HUES64 (cell line): ENCODE measurements at regions not wholly inside any gene's neighbourhood (a gene's known extent, or its start where the extent isn't known, plus 50 kb on each side); places are given as distances from the start of the nearest gene placed in this dataset.
"Not testable (repeated sequence)": the region's sequence is repeated elsewhere in the genome, so short reads cannot be mapped to it uniquely, and the experiment has no call there.

Experiments used
- H3K27ac ChIP-seq: 2 replicates; pipeline ENCODE4 v1.7.0; 2013; ENCODE audit warnings: low read depth, low read length, inconsistent platforms
- H3K27me3 ChIP-seq: 2 replicates; pipeline ENCODE4 v1.6.1; 2013; ENCODE audit warnings: mild to moderate bottlenecking, low read length; ENCODE audit not compliant: insufficient read depth
- H3K36me3 ChIP-seq: 2 replicates; pipeline ENCODE4 v1.6.1; 2013; ENCODE audit warnings: mild to moderate bottlenecking, low read length; ENCODE audit not compliant: insufficient read depth
- H3K4me1 ChIP-seq: 2 replicates; pipeline ENCODE4 v1.6.1; 2013; ENCODE audit warnings: mild to moderate bottlenecking, low read length, moderate library complexity; ENCODE audit not compliant: insufficient read depth
- H3K4me3 ChIP-seq: 2 replicates; pipeline ENCODE4 v1.5.1; 2013; ENCODE audit warnings: mild to moderate bottlenecking, low read length, moderate library complexity
- H3K9ac ChIP-seq: 2 replicates; pipeline ENCODE4 v1.6.1; 2013; ENCODE audit warnings: mild to moderate bottlenecking, low read depth, low read length
- H3K9me3 ChIP-seq: 2 replicates; pipeline ENCODE4 v1.6.1; 2013; ENCODE audit warnings: low read depth, low read length; ENCODE audit not compliant: insufficient read depth
- WGBS: fragments of 150-250, 120-280 bp; methylation state at CpG from one replicate; pipeline ENCODE4 v1.1.7; 2013; ENCODE audit warnings: missing lambda C conversion rate; 5-methylcytosine and 5-hydroxymethylcytosine counted together

- H3K27me3 ChIP-seq = no peaks in the 10 kb centered on the region
- H3K36me3 ChIP-seq = no peaks in the 10 kb centered on the region
- 87% methylated on average over 5 of the region's 5 CpGs for WGBS
- no peak overlapping the region for H3K27ac ChIP-seq
- H3K4me1 ChIP-seq = peaks cover 11% of the 10 kb centered on the region
- no peaks in the 10 kb centered on the region for H3K9me3 ChIP-seq
- H3K4me3 ChIP-seq = no peak overlapping the region
- H3K9ac ChIP-seq = no peak overlapping the region
These were observed 773.9 kb upstream of the MMS22L start for GRCh38 chr6:98056955-98057354.

- Histone ChIP-seq H3K27ac (no peak overlapping the region), H3K36me3 (no peaks in the 10 kb centered on the region), H3K4me1 (no peaks in the 10 kb centered on the region), H3K9me3 (no peaks in the 10 kb centered on the region), H3K9ac (no peak overlapping the region), H3K4me3 (no peak overlapping the region), H3K27me3 (no peaks in the 10 kb centered on the region)
- WGBS = 85% methylated on average over 2 of the region's 2 CpGs
These were observed 767.0 kb upstream of the POU3F2 start for GRCh38 chr6:98067375-98067774.

GRCh38 chr6:98088537-98088936 lies 745.8 kb upstream of the POU3F2 start:
- H3K27ac ChIP-seq, H3K27me3 ChIP-seq, H3K4me1 ChIP-seq, H3K4me3 ChIP-seq, H3K36me3 ChIP-seq, H3K9ac ChIP-seq: not testable (repeated sequence)
- WGBS = 96% methylated on average over 8 of the region's 8 CpGs
- 0 out of 2 replicates have a peak, but pooled peaks cover 12% of the 10 kb centered on the region for H3K9me3 ChIP-seq

- Histone ChIP-seq H3K4me1 (no peaks in the 10 kb centered on the region), H3K9me3 (0 out of 2 replicates have a peak, but pooled peaks cover 12% of the 10 kb centered on the region), H3K27me3 (no peaks in the 10 kb centered on the region), H3K4me3 (no peak overlapping the region), H3K27ac (no peak overlapping the region), H3K9ac (no peak overlapping the region), H3K36me3 (no peaks in the 10 kb centered on the region)
- WGBS = 88% methylated on average over 1 of the region's 2 CpGs
These were observed 742.0 kb upstream of the POU3F2 start for GRCh38 chr6:98092331-98092730.

- no peaks in the 10 kb centered on the region for H3K27me3 ChIP-seq
- no peak overlapping the region for H3K4me3 ChIP-seq
- H3K9me3 ChIP-seq = 0 out of 2 replicates have a peak, but pooled peaks cover 3% of the 10 kb centered on the region
- WGBS = 88% methylated on average over 1 of the region's 4 CpGs
- H3K36me3 ChIP-seq = no peaks in the 10 kb centered on the region
- no peak overlapping the region for H3K9ac ChIP-seq
- H3K4me1 ChIP-seq = no peaks in the 10 kb centered on the region
- H3K27ac ChIP-seq = no peak overlapping the region
These were observed 739.7 kb upstream of the POU3F2 start for GRCh38 chr6:98094696-98095095.

GRCh38 chr6:98107801-98108200 lies 726.6 kb upstream of the POU3F2 start:
- Histone ChIP-seq H3K36me3 (no peaks in the 10 kb centered on the region), H3K27ac (no peak overlapping the region), H3K9me3 (peaks cover 6% of the 10 kb centered on the region; the same call in 1 of the 2 replicates), H3K4me3 (no peak overlapping the region), H3K9ac (no peak overlapping the region), H3K4me1 (no peaks in the 10 kb centered on the region), H3K27me3 (no peaks in the 10 kb centered on the region)

GRCh38 chr6:98116455-98116854 lies 717.9 kb upstream of the POU3F2 start:
- H3K4me1 ChIP-seq = peaks cover 25% of the 10 kb centered on the region

GRCh38 chr6:98117068-98117467 lies 717.3 kb upstream of the POU3F2 start:
- Histone ChIP-seq H3K36me3 (no peaks in the 10 kb centered on the region), H3K27ac (no peak overlapping the region), H3K4me3 (no peak overlapping the region), H3K9me3 (no peaks in the 10 kb centered on the region), H3K27me3 (no peaks in the 10 kb centered on the region), H3K4me1 (peaks cover 25% of the 10 kb centered on the region), H3K9ac (no peak overlapping the region)
- 88% methylated on average over 1 of the region's 1 CpG for WGBS

More at GRCh38 chr6:98116455-98116854, 717.9 kb upstream of the POU3F2 start:
- no peaks in the 10 kb centered on the region for H3K9me3 ChIP-seq
- H3K27ac ChIP-seq = no peak overlapping the region
- H3K4me3 ChIP-seq = no peak overlapping the region
- 90% methylated on average over 9 of the region's 9 CpGs for WGBS
- H3K36me3 ChIP-seq = no peaks in the 10 kb centered on the region
- H3K9ac ChIP-seq = no peak overlapping the region
- no peaks in the 10 kb centered on the region for H3K27me3 ChIP-seq

- Histone ChIP-seq H3K36me3 (no peaks in the 10 kb centered on the region), H3K27ac (no peak overlapping the region; the same call in 1 of the 2 replicates), H3K4me3 (no peak overlapping the region), H3K4me1 (peaks cover 25% of the 10 kb centered on the region), H3K9me3 (no peaks in the 10 kb centered on the region), H3K9ac (no peak overlapping the region), H3K27me3 (no peaks in the 10 kb centered on the region)
- WGBS = 58% methylated on average over 6 of the region's 6 CpGs
These were observed 715.9 kb upstream of the POU3F2 start for GRCh38 chr6:98118397-98119045.

- H3K36me3 ChIP-seq = no peaks in the 10 kb centered on the region
- no peak overlapping the region for H3K4me3 ChIP-seq
- no CpG with 5 or more reads among the region's 2 CpGs for WGBS
- H3K27me3 ChIP-seq = no peaks in the 10 kb centered on the region
- no peaks in the 10 kb centered on the region; the same call in 1 of the 2 replicates for H3K4me1 ChIP-seq
- no peak overlapping the region for H3K27ac ChIP-seq
- no peak overlapping the region for H3K9ac ChIP-seq
- H3K9me3 ChIP-seq = no peaks in the 10 kb centered on the region
These were observed 710.2 kb upstream of the POU3F2 start for GRCh38 chr6:98124171-98124570.

GRCh38 chr6:98131290-98131990 lies 702.9 kb upstream of the POU3F2 start:
- Histone ChIP-seq H3K27ac (no peak overlapping the region), H3K36me3 (no peaks in the 10 kb centered on the region), H3K4me1 (peaks cover 8% of the 10 kb centered on the region; the same call in 1 of the 2 replicates), H3K4me3 (no peak overlapping the region), H3K9ac (no peak overlapping the region), H3K27me3 (no peaks in the 10 kb centered on the region), H3K9me3 (no peaks in the 10 kb centered on the region)
- WGBS = 94% methylated on average over 4 of the region's 5 CpGs
